UCSD-AML1 (cell line): ENCODE measurements at regions not wholly inside any gene's neighbourhood (a gene's known extent, or its start where the extent isn't known, plus 50 kb on each side); places are given as distances from the start of the nearest gene placed in this dataset.
A peak's percentile ranks its signal among the peaks of the same experiment; 100 is the strongest.

Source experiments
- DNase-seq: peaks from one replicate; lab custom pipeline; 2025; ENCODE audit not compliant: unreplicated experiment; lab: John Stamatoyannopoulos, UW

DNA sequence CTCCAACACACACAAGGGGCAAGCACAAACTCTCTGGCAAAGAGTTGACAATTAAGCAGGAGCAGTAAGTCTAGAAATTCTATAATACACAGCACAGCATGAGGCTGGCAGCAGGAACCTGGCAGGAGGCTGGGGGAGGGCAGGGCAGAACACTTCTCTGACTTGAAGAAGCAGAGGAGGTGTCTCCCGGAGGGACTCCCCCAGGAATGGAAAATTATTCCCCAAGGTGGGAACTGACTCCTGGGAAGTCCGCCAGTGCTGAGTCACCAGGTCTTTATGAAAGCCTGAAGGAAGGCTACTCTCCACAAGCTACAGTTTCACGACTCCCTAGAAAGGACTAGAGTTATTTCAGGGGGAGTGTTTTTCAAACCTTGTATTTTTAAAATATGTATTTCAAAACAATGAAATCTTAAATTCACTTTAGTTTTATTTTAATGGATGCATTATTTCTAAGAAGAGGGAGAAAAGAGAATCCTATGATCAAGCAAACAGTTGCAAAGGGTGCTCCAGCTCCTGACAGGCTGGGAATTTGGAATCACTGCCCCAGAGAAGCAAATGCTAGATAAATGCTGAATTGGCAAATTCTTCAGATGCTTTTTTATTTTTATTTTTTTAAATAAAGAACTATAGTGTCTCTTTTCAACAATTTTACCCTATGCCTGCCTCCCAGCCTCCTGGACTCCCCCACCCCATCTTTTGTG, 192.8 kb downstream of the LY86 start:
- no peak for DNase-seq

GRCh38 chr6:6781873-6782227, 193.3 kb downstream of the LY86 start:
- DNase-seq, result no peak

- no peak for DNase-seq
Observed at GRCh38 chr6:6783721-6784120, 195.2 kb downstream of the LY86 start.

GRCh38 chr6:6784514-6785162, 196.1 kb downstream of the LY86 start:
- DNase-seq, result no peak

GRCh38 chr6:6785163-6785521, 196.6 kb downstream of the LY86 start:
- no peak for DNase-seq

- DNase-seq, result no peak
Observed at GRCh38 chr6:6788394-6789032, 200.0 kb downstream of the LY86 start.

DNA sequence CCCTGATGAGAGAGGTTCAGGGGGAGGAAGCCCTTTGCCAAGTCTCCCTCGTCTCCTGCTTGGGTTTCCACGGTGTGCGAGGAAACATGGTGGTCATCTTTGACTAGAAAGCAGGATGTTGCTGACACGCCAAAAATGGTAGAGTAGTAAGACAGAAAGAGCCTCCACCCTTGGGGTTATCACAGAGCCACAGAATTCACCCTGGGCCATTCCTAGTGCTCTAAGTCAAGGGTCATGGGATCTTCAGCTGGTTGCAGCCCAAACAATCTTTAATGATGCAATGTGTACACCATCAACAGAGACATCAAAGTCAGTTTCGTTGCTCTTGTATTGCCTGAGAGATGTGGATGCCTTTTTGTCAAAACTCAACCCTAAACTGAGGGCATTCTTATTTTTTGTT, 201.9 kb downstream of the LY86 start:
- no peak for DNase-seq

GRCh38 chr6:6790891-6791290, 202.4 kb downstream of the LY86 start:
- DNase-seq, result no peak

GRCh38 chr6:6793388-6794250, 205.1 kb downstream of the LY86 start:
- no peak for DNase-seq

DNA sequence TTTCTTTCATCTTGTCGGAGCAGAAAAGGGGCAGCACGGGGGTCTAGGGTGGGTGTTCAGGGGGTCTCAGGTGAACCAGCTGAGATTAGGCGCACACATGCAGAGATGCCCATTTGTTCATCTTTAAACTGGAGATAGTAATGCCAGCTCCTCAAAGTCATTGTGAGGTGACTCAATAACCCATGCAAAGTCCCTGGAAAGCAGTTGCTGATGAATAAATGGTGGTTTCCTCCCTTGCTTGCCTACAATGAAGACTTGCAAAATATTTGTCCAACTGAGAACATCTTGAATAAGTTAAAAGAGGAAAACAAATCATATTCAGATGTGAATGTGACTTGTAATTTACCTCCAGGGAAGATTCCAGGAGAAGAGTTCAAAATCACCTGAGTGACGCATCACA, 206.9 kb downstream of the LY86 start:
- no peak for DNase-seq

DNA sequence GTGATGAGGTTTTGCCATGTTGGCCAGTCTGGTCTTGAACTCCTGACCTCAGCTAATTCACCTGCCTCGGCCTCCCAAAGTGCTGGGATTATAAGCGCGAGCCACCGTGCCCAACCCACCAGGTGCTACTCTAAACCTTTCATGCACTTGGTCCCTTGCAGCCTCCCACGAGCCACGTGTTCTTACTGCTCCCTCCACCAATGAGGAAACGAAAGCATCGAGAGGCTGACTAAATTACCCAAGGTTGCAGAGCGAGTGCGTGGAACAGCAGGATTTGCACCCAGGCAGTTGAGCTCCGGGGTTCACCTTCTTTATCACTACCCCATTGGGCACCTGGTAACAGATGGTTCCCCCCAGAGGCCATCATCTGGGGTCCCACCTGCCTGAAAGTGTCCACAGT, 208.3 kb downstream of the LY86 start:
- no peak for DNase-seq

GRCh38 chr6:6798448-6798860, 209.9 kb downstream of the LY86 start:
- DNase-seq, result no peak

- no peak for DNase-seq
Observed at GRCh38 chr6:6801005-6801335, 212.4 kb downstream of the LY86 start.

- no peak for DNase-seq
Observed at GRCh38 chr6:6801635-6802218, 213.2 kb downstream of the LY86 start.

DNA sequence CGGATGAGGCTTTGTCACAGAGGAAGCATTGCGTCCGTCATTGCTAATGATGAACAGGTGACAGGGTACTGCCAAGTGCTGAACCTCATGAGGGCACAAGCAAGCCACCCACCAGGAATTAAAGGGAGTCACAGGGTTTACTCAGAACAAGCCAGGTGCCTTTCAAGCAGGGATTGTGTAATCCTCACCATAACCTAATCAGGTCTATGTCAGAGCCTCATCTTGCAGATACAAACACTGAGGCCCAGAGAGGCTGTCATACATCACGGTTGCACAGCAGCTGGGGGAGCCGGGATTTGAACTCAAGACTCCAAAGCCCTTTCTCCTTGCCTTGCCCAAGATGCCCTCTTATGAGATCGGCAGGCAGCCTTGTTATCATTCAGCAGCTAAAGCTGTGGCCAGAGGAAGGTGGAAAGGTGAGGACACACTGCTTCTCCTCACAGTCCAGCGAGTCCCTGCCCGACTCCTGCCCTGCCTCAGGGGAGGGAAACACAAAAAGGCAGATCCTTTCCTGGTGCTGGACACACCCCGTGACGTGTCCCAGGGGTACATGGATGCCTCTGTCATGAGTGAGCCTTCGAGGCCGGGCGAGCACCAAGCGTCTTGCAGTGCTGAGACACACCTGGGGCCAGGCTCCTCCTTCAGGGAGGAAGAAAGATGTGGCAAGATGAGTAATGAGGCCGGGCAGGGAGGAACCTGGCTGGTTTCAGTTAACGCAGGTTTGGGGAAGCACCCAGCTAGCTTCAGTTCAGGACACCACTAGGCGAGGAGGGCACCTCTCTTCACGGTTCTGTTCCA, 214.9 kb downstream of the LY86 start:
- DNase-seq, result no peak

DNA sequence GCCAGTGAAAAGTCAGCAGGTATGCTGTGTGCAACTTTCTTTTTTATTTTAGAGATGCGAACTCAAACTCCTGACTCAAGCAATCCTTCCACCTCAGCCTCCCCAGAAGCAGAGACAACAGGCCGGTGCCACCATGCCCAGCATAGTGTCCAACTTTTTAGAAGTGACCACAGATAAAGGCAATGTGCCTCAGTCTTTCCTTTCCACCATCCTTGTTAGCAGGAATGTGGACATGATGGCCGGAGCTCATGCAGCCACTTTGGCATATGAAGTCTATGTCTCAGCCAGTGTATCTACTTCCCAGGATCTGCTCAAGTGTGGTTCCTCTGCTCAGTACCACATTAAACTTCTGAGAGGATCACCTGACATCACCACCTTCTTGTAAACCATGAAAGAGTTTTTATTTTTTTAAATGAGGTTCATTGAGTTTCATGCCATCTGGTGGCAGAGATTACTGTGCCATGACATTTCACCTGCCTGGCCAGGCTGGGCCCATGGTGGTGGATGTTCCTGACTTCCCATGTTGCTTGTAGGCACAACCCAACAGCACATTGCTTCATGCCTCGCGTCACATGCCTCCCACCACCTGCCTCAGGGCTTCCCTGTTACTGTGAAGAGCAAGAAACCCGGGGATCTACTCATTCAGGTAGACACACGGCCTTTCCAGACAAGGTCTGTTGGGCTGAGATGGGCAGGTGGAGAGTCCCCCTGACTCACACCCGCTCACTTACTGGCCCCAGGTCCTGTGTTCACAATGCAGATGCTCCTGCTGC, 216.5 kb downstream of the LY86 start:
- DNase-seq, result no peak

GRCh38 chr6:6806844-6807518, 218.5 kb downstream of the LY86 start:
- peak; percentile 66 for DNase-seq

GRCh38 chr6:6808343-6808742, 219.8 kb downstream of the LY86 start:
- no peak for DNase-seq

GRCh38 chr6:6808915-6809314, 220.4 kb downstream of the LY86 start:
- DNase-seq, result no peak
